Stimulated activated CD4-positive, alpha-beta T cell treated with anti-CD3 and anti-CD28 coated beads, Interleukin-1b, Interleukin-23, amount 100 ng/mL, for 48 hours (primary cell): ENCODE measurements at regions not wholly inside any gene's neighbourhood (a gene's known extent, or its start where the extent isn't known, plus 50 kb on each side); places are given as distances from the start of the nearest gene placed in this dataset.
"Not testable (repeated sequence)": the region's sequence is repeated elsewhere in the genome, so short reads cannot be mapped to it uniquely, and the experiment has no call there.

Experiments
- DNase-seq: peaks from one replicate; pipeline ENCODE4 v3.0.0-alpha.2; 2020

DNA sequence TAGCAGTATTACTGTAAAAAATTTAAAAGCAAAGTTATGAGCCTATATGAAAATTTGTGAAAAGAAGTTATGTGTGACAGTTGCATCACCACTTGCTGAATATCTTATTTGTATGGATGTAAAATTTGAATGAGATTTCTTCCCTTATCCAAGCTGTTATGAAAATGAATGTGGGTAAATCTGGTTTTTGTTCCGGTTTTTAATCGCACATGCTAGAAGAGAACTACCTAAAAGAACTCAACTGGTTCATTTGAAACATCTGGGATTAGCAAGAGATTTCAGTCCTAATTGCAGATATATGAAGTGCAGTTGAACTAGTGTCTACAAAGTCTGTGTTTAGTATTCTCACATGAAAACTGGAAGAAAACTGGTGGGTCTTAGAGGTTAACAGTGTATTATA, 467.1 kb upstream of the SPHKAP start:
- DNase-seq = no peak

DNA sequence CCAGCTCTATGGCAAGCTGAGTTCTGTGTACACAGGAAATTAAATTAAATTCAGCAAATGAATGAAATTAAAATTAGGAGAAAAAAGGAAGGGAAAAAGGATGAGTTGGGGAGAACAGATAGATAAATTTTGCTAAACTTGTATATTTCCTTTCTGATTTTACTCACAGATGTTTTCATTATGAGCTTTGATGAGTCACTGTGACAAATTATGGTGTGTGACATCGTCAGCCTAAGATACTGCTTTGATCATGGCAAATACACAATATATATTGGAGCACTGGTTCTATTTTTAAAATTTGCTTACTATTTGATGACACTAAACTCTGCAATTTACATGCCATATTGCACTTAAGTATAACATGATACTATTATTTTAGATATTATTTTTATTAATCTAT, 464.6 kb upstream of the SPHKAP start:
- DNase-seq = no peak

DNA sequence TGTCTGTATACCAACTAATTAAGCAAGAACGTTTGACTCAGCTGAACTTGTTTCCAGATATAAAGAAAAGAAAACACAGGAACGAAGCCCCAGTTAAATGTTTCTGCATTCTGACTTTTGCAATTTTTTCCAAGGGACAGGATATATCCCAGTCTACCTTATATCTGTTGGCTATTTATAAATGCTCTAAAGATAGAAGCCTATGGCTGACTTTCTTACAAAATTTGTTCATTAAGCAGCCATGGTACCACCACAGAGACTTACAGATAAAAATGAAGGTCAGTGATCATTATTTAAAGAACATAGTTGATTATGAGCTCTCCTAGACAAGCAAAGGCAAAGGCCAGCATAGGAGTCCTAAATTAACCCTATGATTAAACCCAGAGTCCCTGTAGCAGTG, 462.7 kb upstream of the SPHKAP start:
- no peak for DNase-seq

DNA sequence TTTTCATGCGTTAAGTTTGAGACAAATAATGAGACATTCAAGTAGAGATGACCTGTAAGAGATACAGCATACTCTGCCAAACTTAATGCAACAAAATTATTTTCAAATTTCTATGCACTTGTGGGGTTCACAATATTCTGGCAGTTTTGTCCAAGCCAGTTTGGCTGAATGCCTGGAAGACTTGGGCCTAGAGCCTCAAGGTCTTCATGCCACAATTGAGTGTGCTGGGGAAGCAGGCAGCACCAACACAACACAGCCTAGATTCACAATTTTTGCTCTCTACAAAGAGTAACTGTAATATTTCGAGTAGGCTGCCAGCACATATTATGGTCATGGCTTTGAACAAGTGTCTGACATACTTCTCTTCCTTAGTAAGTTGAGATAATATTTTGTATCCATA, 461.4 kb upstream of the SPHKAP start:
- DNase-seq = no peak

DNA sequence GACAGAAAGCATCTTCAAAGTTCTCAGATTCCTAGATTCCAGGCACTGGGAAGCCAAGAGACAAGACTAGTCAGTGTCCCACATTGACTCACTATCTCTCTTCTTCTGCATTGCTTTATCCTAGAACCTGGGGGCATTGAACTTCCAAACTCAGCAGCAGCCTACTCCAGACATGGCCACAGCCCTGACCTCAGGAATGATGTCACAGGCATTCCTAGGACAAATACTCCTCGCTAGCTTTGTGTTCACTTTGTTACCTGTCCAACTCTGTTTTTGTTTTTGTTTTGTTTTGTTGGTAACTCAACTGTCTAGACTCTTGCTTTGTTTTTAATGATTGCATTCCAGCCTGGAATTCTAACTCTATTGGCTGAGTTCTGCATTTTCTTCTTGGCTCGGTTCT, 449.3 kb upstream of the SPHKAP start:
- no peak for DNase-seq

DNA sequence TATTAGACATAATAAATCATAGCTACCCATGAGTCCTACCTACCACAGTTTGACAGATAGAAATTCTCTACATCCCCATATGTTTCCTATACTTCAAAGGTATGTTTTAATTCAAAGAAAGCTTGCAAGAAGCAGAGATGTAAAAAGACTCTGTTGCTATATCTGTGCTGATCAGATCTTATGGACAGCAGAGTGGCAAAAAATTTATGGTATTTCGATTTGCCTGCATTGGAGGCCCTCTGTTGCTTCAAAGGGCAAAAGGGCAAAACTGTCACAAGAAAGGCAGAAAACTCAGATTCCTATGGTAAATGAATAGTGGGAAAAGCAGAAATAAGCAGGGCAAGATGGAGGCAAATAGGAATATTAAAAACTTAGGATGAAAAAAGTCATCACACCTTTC, 447.8 kb upstream of the SPHKAP start:
- DNase-seq = no peak

DNA sequence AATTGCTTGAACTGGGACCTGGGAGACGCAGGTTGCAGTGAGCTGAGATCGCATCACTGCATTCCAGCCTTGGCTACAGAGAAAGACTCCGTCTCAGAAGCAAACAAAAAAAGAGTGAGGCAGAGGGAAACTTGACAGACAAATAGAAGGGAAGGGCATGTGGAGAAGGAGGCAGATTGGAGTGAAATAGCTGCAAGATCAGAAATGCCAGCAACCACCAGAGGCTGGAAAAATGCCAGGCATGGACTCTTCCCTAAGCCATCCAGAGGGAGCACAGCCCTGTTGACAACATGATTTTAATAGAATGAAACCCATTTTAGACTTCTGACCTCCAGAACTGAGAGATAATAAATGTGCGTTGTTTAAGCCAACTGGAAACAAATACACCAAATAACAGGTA, 447.2 kb upstream of the SPHKAP start:
- DNase-seq = no peak

DNA sequence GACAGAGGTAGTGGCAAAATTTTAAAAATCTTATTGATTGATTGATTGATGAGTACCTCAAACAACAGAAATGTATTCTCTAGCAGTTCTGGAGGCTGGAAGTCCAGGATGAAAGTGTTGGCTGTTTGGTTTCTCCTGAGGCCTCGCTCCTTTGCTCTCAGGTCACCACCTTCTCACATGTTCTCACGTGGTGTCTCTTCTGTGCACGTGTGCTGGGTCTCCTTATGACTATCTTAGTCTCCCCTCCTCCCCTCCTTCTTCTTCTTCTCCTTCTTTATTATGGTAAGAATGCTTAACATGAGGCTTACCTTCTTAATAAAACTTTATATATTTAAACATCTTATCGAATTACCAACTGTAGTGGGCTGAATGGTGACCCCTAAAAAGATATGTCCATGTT, 446.0 kb upstream of the SPHKAP start:
- no peak for DNase-seq

DNA sequence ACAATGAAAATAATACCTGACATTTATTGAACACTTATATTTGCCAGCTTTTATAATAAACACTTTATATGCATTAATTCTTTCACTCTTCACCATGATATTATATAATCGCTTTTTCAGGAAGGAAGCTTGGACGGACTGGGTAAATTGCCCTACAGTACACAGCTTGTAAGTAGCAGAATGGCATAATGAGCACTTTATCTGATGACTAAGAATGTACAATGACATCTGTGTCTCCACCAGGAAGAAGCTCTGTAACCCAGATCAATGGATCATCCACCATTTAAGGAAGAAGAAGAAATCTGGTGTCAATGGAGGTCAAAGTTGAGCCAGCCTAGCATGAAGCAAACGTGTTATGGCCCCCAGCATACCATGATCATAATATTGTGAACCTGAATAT, 444.0 kb upstream of the SPHKAP start:
- no peak for DNase-seq

DNA sequence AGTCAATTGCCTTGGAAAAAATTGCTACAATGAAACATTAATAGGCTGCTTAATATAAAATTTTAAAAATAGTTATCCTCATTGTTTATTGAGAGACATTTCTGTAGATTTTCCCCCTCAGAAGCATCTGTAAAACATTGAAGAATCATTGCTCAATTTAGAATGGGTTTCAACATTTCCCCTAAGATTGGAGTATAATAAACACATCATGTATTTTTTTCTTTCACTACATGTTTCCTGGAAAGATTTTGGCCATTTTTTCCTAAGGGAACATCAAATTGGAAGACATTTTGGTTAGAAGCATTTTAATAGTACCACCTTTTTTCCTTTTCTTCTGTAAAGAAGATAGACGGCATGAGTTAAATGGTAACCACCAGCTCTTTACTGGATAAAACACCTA, 443.2 kb upstream of the SPHKAP start:
- no peak for DNase-seq

DNA sequence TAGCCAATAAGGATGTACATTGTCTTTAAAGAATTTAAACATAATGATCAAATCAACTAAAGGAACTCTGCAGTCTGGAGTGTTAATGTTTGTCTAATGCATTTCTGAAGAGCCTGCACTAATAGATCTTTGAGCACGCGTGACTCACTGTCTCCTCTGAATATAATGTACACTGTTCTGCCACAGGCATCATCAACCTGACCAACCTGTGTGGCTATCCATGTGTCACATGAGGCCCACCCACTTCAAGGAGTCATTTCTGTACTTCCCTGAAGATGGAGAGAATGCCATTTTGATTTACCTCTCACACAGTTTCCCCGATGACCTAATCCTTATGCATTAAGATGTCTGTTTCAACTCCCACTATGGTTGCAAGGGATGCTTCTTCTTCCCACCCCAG, 434.0 kb upstream of the SPHKAP start:
- DNase-seq = no peak

DNA sequence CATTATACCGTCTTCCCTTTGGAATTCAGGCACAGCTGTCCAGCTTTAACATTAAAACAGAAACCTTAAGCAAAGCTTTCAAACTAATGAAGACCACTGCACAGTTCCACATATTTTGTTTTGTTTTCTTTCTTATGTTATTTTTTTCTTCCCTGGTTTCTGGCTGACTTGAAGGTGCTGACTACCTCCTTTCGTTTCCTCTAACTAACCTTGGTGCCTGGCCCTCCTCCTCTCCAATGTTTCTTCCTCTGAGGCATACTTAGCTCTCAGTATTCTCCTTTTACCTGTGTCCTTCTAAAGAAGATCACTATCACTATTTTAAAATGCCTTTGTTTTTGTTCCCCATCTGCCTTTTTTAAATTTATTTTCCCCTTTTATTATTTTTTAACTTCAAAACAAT, 433.3 kb upstream of the SPHKAP start:
- DNase-seq = no peak

DNA sequence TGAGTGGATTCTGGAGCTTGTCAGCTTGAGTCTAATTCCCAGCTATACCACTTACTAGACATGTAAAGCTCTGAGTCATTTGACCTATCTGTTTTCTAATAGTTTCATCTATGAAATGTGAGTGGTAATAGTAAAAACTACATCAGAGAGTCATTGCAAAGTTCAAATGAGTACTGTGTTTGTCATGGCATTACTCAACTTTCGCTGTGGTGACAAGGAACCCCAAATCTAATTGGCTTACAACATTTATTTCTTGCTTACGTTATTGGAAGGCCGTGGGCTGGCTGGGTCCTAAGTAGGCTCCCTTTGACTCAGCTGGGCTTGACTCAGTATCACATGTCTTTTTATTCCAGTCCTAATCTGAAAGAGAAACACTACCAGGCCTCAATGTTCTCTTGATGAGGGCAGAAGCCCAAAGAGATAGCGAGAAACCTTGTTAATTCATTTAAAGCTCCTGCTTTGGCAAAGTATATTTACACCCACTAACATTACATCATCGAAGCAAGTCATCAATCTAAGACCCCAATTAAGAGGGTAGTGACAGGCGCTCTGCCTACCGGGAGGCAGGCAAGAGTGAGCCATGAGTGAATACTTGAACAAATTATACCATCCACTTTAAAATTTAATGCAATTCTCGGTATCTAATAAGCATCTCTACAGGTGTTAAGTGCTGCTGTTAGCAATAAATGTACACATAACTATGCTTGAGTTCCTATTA, 431.8 kb upstream of the SPHKAP start:
- peak; percentile 13 for DNase-seq

DNA sequence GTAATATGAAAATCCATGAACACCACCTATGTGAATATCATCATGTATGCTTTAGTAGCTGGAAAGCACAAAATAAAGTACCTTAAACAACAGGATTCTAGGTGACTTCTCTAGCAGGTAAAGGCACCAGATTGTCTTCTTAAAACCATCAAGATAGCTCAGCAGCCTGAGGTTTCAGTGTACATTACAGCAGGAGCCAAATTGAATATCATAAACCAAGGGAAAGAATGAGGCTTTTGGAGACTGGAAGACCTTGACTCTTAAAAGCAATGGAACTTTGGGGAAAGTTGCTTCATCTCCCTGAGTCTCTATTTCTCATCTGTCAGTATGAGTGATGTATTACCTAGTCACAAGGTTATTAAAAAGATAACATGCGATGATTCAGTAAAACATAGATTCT, 429.7 kb upstream of the SPHKAP start:
- no peak for DNase-seq

DNA sequence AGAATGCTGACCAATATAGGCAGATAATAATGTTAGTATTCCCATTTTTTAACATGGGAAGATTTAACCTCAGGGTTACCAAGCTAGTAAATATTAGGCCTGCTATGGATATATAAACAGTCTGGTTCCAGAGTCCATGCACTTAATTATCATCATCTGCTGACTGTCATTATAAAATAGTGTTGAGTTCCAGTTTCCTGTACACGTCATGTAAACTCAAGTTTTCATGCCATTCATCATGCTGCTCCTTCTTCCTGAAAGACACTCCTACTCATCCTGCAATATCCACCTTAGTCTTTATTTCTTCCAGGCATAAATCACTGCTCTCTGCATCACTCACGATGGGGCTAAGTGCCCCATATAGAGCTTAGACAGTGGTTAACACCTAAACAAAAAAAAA, 420.8 kb upstream of the SPHKAP start:
- no peak for DNase-seq

DNA sequence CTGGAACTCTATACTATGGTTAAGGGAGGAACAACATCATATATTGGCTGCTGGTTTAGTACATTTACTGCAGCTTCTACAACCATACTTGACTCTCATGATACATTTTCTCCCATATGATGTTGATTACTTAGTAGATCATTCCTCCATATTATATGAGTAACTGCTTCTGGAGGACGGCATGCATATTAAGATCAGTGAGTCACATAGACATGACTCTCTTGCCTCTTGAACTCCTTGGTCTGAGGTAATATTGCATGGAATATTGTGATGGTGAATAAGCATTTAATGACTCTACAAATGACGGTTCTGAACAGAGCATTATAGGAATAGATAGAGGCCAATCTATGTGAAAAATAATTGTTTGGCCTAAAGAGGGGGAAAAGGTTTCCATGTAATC, 418.8 kb upstream of the SPHKAP start:
- no peak for DNase-seq

DNA sequence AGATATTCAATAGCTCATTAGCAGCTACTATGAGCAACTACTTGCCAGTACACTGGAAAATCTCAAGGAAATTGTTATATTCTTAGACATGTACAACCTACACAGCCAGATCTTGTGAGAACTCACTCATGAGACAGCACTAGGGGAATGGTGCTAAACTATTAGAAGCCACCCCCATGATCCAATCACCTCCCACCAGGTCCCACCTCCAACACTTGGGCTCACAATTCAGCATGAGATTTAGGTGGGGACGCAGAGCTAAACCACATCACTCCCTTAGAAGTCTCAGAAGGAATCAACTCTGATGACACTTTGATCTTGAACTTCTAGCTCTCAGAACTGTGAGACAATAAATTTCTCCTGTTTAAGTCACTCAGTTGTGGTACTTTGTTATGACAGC, 418.3 kb upstream of the SPHKAP start:
- DNase-seq = no peak

DNA sequence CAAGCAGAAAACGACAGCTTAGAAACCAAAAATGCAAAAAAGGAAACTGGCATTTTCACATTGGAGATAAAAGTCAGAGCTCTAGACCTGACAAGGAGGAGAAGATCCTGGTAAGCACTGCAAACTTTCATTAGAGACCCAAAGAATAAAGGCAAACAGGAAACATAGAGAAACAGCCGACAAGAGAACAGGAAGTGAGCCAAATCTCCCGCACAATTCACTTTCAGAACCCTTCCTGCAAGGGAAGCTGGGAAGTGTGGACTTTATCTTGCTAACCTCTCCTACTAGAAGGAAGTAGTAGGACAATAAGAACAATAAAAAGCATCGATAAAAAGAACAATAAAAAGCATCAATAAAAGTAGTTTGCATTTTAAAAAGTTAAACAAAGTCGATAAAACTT, 417.8 kb upstream of the SPHKAP start:
- DNase-seq = no peak

DNA sequence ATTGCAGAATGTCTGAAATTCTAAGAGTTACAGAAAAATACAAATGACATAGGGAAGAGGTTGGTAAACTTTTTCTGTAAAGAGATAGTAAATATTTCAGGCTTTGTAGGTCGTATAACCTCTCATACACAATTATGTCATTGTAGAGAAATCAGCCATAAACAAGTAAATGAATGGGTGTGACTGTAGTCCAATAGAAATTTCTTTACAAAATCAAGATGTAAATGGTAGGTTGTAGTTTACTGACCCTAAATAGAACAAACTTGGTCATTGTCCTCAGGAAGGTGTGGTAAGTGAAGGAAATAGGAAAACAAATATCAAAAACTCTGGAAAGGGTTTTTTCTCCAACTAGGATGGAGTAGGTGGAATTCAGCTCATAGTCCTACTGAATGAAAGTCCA, 415.5 kb upstream of the SPHKAP start:
- DNase-seq = no peak

DNA sequence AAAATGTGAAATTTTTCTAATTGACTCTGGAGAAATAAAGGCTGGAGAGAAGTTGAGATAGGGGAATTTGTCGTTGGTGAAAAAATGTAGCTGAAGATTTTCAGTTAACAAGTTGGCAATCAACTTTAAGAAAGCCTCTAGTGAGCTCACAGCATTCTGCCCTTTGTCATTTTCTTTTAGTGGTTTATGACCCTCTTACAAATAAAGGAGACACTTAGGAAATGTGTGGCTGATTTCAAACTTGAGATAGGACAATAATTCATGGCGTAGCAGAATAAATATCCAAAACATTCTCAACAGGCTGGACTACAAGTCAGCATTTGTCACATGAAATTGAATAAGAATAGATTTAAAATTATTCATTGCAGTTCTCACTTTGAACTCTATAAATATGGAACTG, 412.5 kb upstream of the SPHKAP start:
- DNase-seq = no peak

DNA sequence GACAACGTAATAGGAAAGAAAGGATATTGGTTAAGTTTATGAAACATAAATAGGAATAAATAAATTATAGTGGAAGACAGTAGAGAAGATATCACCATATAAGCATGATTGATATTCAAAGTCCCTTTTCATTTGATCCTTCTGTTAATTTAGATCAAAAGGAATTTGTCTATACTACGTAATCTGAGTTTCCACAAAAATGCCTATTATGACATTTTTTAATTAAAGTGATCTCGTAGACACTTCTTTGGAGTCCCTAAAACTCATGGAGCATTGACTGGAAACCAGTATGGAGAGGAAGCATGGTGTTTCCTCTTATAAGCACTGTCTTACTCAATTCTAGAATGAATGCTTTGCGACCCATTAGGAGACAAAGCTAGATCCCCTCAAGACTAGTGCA, 411.4 kb upstream of the SPHKAP start:
- DNase-seq = no peak

DNA sequence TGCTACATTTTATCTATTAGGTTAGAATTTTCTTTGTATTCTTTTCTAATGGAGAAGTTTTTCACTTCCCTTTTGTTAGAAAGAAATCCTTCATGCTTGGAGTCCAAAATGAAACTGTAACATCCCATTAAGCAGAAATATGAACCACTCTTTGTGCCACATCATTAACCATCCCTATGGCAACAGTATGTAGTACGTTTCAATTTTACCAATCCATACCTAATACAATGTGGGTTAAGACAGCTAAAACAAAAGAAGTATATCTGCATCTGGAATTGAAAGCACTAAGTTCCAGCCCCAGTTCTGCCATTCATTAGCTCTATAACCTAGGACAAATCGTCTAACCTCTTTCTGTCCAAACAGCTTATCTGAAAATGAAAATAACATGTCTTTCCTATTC, 409.2 kb upstream of the SPHKAP start:
- no peak for DNase-seq

DNA sequence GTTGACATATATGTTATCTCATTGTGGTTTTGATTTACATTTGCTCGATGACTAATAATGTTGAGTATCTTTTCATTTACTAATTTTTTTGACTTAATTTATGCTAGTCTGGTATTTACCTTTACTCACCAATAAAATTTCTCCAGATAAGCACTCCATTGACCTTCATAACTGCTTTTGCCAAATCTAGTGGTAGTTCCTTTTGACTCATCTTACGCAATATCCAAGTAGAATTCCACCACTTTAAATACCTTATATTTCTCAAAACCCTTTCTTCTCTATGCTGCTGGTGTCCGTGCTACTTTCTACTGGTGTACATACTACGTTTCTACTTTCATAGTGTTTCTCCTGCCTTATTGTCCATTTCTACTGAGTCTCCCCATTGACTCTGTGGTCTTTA, 407.6 kb upstream of the SPHKAP start:
- DNase-seq = no peak

DNA sequence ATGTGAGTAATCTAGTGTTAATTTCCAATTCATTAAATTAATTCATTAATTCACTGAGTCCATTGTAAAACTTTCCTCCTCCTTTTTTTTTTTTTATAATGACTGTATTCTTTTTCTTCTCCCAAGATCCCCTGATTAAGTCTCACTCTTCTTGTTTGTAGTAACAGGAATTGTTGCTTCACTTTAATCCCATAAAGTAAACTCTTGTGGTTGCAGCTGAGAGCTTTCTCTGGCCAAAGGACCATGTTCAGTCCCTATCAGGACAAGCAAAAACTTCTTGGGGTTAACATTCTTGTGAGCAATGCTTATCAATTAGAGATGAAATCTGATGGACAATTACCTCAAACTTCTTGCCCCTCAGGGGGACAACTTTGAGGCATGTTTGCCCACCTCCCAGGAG, 400.2 kb upstream of the SPHKAP start:
- DNase-seq = no peak

DNA sequence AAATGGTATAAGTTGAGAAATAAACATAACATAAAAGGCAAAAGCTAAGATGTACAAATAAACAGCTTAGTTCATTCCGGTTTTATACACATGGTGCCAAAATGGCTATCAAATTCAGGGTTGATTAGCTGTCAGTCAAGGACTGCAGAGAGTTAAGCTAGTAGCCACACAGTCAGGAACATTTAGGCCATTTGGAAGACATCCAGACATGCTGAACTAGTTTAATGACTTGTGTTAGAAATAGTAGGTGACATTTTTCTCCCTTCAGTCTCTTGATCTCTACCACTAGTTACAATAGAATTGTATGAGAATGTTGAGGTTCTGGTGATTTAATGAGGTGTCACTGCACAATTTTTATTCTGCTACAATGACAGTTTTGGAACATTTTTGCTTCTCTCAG, 394.4 kb upstream of the SPHKAP start:
- no peak for DNase-seq

DNA sequence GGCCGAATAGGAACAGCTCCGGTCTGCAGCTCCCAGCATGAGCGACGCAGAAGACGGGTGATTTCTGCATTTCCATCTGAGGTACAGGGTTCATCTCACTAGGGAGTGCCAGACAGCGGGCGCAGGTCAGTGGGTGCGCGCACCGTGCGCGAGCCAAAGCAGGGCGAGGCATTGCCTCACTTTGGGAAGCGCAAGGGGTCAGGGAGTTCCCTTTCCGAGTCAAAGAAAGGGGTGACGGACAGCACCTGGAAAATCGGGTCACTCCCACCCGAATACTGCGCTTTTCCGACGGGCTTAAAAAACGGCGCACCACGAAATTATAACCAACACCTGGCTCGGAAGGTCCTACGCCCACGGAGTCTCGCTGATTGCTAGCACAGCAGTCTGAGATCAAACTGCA, 386.8 kb upstream of the SPHKAP start:
- DNase-seq = not testable (repeated sequence)
